GM23248 (cell line): ENCODE measurements at regions not wholly inside any gene's neighbourhood (a gene's known extent, or its start where the extent isn't known, plus 50 kb on each side); places are given as distances from the start of the nearest gene placed in this dataset.

Source experiments
- EZH2 ChIP-seq: fragments of 200-600 bp; sonication (generic); IDR thresholded peaks from 2 replicates; pipeline ENCODE4 v1.6.1; 2018; ENCODE audit warnings: antibody characterized with exemption, mild to moderate bottlenecking; ENCODE audit not compliant: insufficient read depth, poor library complexity, severe bottlenecking
- EZH2phosphoT487 ChIP-seq: fragments of 200-600 bp; sonication (generic); IDR thresholded peaks from 2 replicates; pipeline ENCODE4 v1.6.1; 2018; ENCODE audit warnings: antibody characterized with exemption, moderate library complexity, mild to moderate bottlenecking, low read depth; ENCODE audit not compliant: insufficient read depth

GRCh38 chr6:74568861-74569260, 637.0 kb downstream of the COL12A1 start:
- no peak for TF ChIP-seq EZH2
- TF ChIP-seq EZH2phosphoT487: no peak
